HCT116 (cell line): ENCODE measurements at regions not wholly inside any gene's neighbourhood (a gene's known extent, or its start where the extent isn't known, plus 50 kb on each side); places are given as distances from the start of the nearest gene placed in this dataset.

Experiments used
- ATAC-seq: fragments of 200-7000 bp; cut with Tn5 transposase; 2 replicates; pipeline ENCODE4 v1.9.1; 2020; ENCODE audit warnings: mild to moderate bottlenecking, moderate library complexity
- BruUV-seq: library from RNA; stranded (reverse); fragments of 400-500 nt; replicated peaks from 2 replicates; lab custom pipeline; 2021; lab: Mats Ljungman, UMichigan
- CTCF ChIA-PET: fragments of 300-600 bp; sonication (Branson Sonifier 250); formaldehyde crosslinking; loops from one replicate; lab custom pipeline; 2021; ENCODE audit warnings: antibody characterized with exemption; lab: Charles Lee
- POLR2A ChIA-PET: fragments of 300-600, 350-600 bp; sonication (Branson Sonifier 250); formaldehyde crosslinking; loops from one replicate; lab custom pipeline; 2021; ENCODE audit warnings: antibody characterized with exemption; lab: Charles Lee
- RAD21 ChIA-PET, 2 experiments: fragments of 300-600 bp; sonication (Branson Sonifier 250); formaldehyde crosslinking; loops; one replicate each; lab custom pipeline; 2023; ENCODE audit warnings: low total read pairs in 2 of 2; ENCODE audit not compliant: uncharacterized antibody in 2 of 2, unreplicated experiment in 2 of 2, low non-redundant PET in 1 of 2; lab: Charles Lee
- DNase-seq: peaks from one replicate; pipeline ENCODE4 v3.0.0-alpha.2; 2010; ENCODE audit warnings: low read depth, low spot score
- H2AFZ ChIP-seq: fragments of 200-600 bp; shearing (Covaris generic), sonication (generic); 2 replicates; pipeline ENCODE4 v1.6.1; 2017; ENCODE audit warnings: low read depth, mixed run types, mixed read lengths, antibody characterized with exemption, low read length; ENCODE audit not compliant: poor library complexity, severe bottlenecking
- H3K27ac ChIP-seq: 2 replicates; pipeline ENCODE4 v1.5.1; 2012; ENCODE audit warnings: low read depth, low read length
- H3K27me3 ChIP-seq: fragments of 200-600 bp; sonication (generic); 2 replicates; pipeline ENCODE4 v1.6.1; 2016; ENCODE audit warnings: mixed run types, low read length, mixed read lengths; ENCODE audit not compliant: insufficient read depth
- H3K36me3 ChIP-seq, 2 experiments: fragments of 200-500 bp in 1 of 2; fragments of 200-600 bp in 1 of 2; sonication (Bioruptor generic) in 1 of 2; sonication (generic) in 1 of 2; 2 replicates each; pipeline versions ENCODE4 v1.5.1 to v1.6.1; 2014 to 2016; ENCODE audit warnings: low read length in 2 of 2, inconsistent platforms in 1 of 2, mixed read lengths in 1 of 2, mixed run types in 1 of 2; ENCODE audit not compliant: insufficient read depth in 2 of 2, control insufficient read depth in 1 of 2
- H3K4me1 ChIP-seq, 2 experiments: fragments of 200-600 bp in 1 of 2; sonication (generic) in 1 of 2; 2 replicates each; pipeline versions ENCODE4 v1.5.1 to v1.6.1; 2012 to 2017; ENCODE audit warnings: low read length in 2 of 2, inconsistent platforms in 1 of 2, mild to moderate bottlenecking in 1 of 2, mixed read lengths in 1 of 2, mixed run types in 1 of 2, moderate library complexity in 1 of 2; ENCODE audit not compliant: insufficient read depth in 2 of 2, control insufficient read depth in 1 of 2
- H3K4me2 ChIP-seq: fragments of 200-600 bp; sonication (generic); 2 replicates; pipeline ENCODE4 v1.6.1; 2017; ENCODE audit warnings: mixed run types, low read length, mixed read lengths
- H3K4me3 ChIP-seq, 2 experiments: fragments of 200-600 bp in 1 of 2; sonication (generic) in 1 of 2; replicated peaks in 1 of 2; 2 replicates each; pipeline ENCODE4 v1.5.1; 2011 to 2016; ENCODE audit warnings: low read length in 2 of 2, control low read depth in 1 of 2, low read depth in 1 of 2, mild to moderate bottlenecking in 1 of 2, mixed read lengths in 1 of 2, mixed run types in 1 of 2
- H3K79me2 ChIP-seq: fragments of 200-600 bp; sonication (generic); 2 replicates; pipeline ENCODE4 v1.6.1; 2017; ENCODE audit warnings: mild to moderate bottlenecking, mixed run types, low read length, moderate library complexity, mixed read lengths; ENCODE audit not compliant: insufficient read depth
- H3K9ac ChIP-seq: fragments of 200-600 bp; sonication (generic); 2 replicates; pipeline ENCODE4 v1.6.1; 2016; ENCODE audit warnings: low read length, mixed read lengths
- H3K9me2 ChIP-seq: fragments of 200-600 bp; sonication (generic), shearing (Covaris generic); 2 replicates; pipeline ENCODE4 v1.6.1; 2017; ENCODE audit warnings: mixed run types, mild to moderate bottlenecking, moderate library complexity; ENCODE audit not compliant: insufficient read depth
- H3K9me3 ChIP-seq, 2 experiments: fragments of 200-500 bp in 1 of 2; fragments of 200-600 bp in 1 of 2; sonication (Bioruptor generic) in 1 of 2; sonication (generic) in 1 of 2; 2 replicates each; pipeline ENCODE4 v1.6.1; 2014 to 2017; ENCODE audit warnings: low read length in 2 of 2, mixed read lengths in 2 of 2, inconsistent platforms in 1 of 2, low read depth in 1 of 2, mild to moderate bottlenecking in 1 of 2, mixed run types in 1 of 2, moderate library complexity in 1 of 2; ENCODE audit not compliant: control insufficient read depth in 1 of 2, insufficient read depth in 1 of 2
- H4K20me1 ChIP-seq: fragments of 200-600 bp; sonication (generic), shearing (Covaris generic); 2 replicates; pipeline ENCODE4 v1.6.1; 2017; ENCODE audit warnings: mixed run types, mild to moderate bottlenecking, moderate library complexity; ENCODE audit not compliant: insufficient read depth
- CBX3 ChIP-seq: IDR thresholded peaks from 2 replicates; pipeline ENCODE4 v1.6.1; 2012; ENCODE audit warnings: low read depth
- POLR2AphosphoS5 ChIP-seq: IDR thresholded peaks from 2 replicates; pipeline ENCODE4 v1.6.1; 2011; ENCODE audit warnings: mild to moderate bottlenecking, low read depth, low read length, moderate library complexity
- YY1 ChIP-seq: IDR thresholded peaks from 2 replicates; pipeline ENCODE4 v1.6.1; 2011; ENCODE audit warnings: low read length, low read depth, moderate library complexity, mild to moderate bottlenecking; ENCODE audit not compliant: insufficient replicate concordance; ENCODE audit errors: extremely low read depth
- ZFX ChIP-seq: fragments of 450-650 bp; IDR thresholded peaks from 2 replicates; pipeline ENCODE4 v1.6.1; 2017
- intact Hi-C: fragments of 100-400 bp; cut with micrococcal nuclease; formaldehyde crosslinking; loops from 2 replicates; pipeline ENCODE4 v1.10.0; 2022

DNA sequence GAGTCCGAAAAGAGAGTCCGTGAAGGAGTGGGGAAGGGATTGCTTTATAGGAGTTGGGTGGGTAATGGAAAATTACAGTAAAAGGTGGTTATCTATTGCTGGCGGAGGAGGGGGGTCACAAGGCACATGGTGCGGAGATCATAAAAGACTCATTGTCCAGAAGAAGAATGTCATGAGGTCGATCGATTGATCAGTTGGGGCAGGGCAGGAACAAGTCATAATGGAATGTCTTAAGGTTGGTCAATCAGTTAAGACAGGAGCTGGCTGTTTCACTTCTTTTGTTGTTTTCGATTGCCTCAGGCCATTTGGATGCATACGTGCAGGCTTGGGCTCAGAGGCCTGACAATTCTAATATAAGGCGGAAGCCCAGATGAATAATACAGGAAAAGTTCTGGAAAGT is 473.0 kb upstream of the TNP1 start:
- POLR2A ChIA-PET, result no interaction called here
- BruUV-seq, result no TSS peak
- no peaks in the 10 kb centered on the region for H3K36me3 ChIP-seq
- H3K9ac ChIP-seq, result no peak overlapping the region
- no peaks in the 10 kb centered on the region for H4K20me1 ChIP-seq
- H3K27me3 ChIP-seq, result peaks cover 10% of the 10 kb centered on the region; the same call in 1 of the 2 replicates
- no peak overlapping the region for H3K27ac ChIP-seq
- ATAC-seq (no peak), DNase-seq (no peak)
- no peaks in the 10 kb centered on the region for H3K9me3 ChIP-seq
- H3K79me2 ChIP-seq, result no peaks in the 10 kb centered on the region
- no peak overlapping the region for H3K4me3 ChIP-seq
- H3K9me2 ChIP-seq, result no peaks in the 10 kb centered on the region
- no peak for TF ChIP-seq ZFX
- no peak for TF ChIP-seq POLR2AphosphoS5
- no peak for TF ChIP-seq YY1
- RAD21 ChIA-PET, result no interaction called here
- no peaks in the 10 kb centered on the region for H3K4me1 ChIP-seq
- CTCF ChIA-PET, result no interaction called here
- no peak overlapping the region for H2AFZ ChIP-seq
- no peak overlapping the region for H3K4me2 ChIP-seq
- intact Hi-C loops, result no loop called here

DNA sequence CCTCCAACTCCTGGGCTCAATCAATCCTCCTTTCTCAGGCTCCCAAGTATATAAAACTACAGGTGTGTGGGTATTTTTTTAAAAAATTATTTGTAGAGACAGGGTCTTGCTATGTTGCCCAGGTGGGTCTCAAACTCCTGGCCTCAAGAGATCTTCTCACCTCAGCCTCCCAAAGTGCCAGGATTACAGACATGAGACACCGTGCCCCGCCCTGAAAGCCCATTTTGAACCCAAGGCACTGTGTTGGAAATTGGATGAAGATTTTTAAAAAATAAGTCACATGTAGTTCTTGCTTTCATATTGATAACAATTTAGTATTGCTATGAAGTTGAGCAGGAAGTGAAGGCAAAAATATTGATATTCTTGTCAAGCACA is 472.5 kb upstream of the TNP1 start:
- POLR2A ChIA-PET, result no interaction called here

More for the DNA sequence above, 472.5 kb upstream of the TNP1 start:
- H4K20me1 ChIP-seq, result no peaks in the 10 kb centered on the region
- ChIA-PET CTCF (no interaction called here), RAD21 (no interaction called here)
- H3K4me2 ChIP-seq, result no peak overlapping the region
- no peak for TF ChIP-seq CBX3
- H3K27ac ChIP-seq, result no peak overlapping the region
- no peaks in the 10 kb centered on the region for H3K4me1 ChIP-seq
- no peaks in the 10 kb centered on the region for H3K79me2 ChIP-seq
- no peaks in the 10 kb centered on the region for H3K36me3 ChIP-seq
- no peak for DNase-seq
- ATAC-seq, result no peak
- H3K27me3 ChIP-seq, result peaks cover 15% of the 10 kb centered on the region; the same call in 1 of the 2 replicates
- no peak overlapping the region for H2AFZ ChIP-seq
- no peaks in the 10 kb centered on the region for H3K9me2 ChIP-seq
- intact Hi-C loops, result no loop called here
- H3K4me3 ChIP-seq, result no peak overlapping the region
- no peak overlapping the region for H3K9ac ChIP-seq
- BruUV-seq, result no TSS peak
- H3K9me3 ChIP-seq, result no peaks in the 10 kb centered on the region
